IMR-90 (cell line): ENCODE measurements at regions not wholly inside any gene's neighbourhood (a gene's known extent, or its start where the extent isn't known, plus 50 kb on each side); places are given as distances from the start of the nearest gene placed in this dataset.

Experiments
- ATAC-seq: fragments of 200-7000 bp; cut with Tn5 transposase; 2 replicates; pipeline ENCODE4 v1.9.1; 2020; ENCODE audit warnings: low read depth, mild to moderate bottlenecking, moderate library complexity
- BruUV-seq: library from RNA; stranded (reverse); fragments of 400-500 nt; replicated peaks from 2 replicates; lab custom pipeline; 2021; lab: Mats Ljungman, UMichigan
- CTCF ChIA-PET: fragments of 300-600 bp; formaldehyde crosslinking; extraction: SDS; loops from one replicate; lab custom pipeline; 2021; ENCODE audit warnings: antibody characterized with exemption; lab: Yijun Ruan, JAX
- POLR2A ChIA-PET: fragments of 300-600 bp; sonication (Branson Sonifier 250); formaldehyde crosslinking; loops from one replicate; lab custom pipeline; 2022; ENCODE audit warnings: antibody characterized with exemption; ENCODE audit not compliant: unreplicated experiment; lab: Charles Lee
- DNase-seq: peaks from one replicate; pipeline ENCODE4 v3.0.0; 2013
- H2AFZ ChIP-seq: replicated peaks from 2 replicates; pipeline ENCODE3; 2013; ENCODE audit warnings: low read length, mild to moderate bottlenecking; ENCODE audit not compliant: poor library complexity
- H2AK5ac ChIP-seq: 2 replicates; pipeline ENCODE4 v1.6.1; 2013; ENCODE audit warnings: low read depth, low read length, inconsistent platforms
- H2AK9ac ChIP-seq: replicated peaks from 2 replicates; pipeline ENCODE3; 2013; ENCODE audit warnings: mild to moderate bottlenecking, low read depth, low read length, moderate library complexity; ENCODE audit not compliant: poor library complexity
- H2BK120ac ChIP-seq: 2 replicates; pipeline ENCODE4 v1.6.1; 2013; ENCODE audit warnings: low read depth, low read length, inconsistent platforms
- H2BK15ac ChIP-seq: 3 replicates; pipeline ENCODE4 v1.6.1; 2013; ENCODE audit warnings: low read depth, low read length, inconsistent platforms
- H2BK20ac ChIP-seq: 2 replicates; pipeline ENCODE4 v1.6.1; 2013; ENCODE audit warnings: low read depth, mild to moderate bottlenecking, inconsistent platforms, low read length, moderate library complexity
- H2BK5ac ChIP-seq: 2 replicates; pipeline ENCODE4 v1.6.1; 2013; ENCODE audit warnings: mild to moderate bottlenecking, low read depth, low read length, inconsistent platforms; ENCODE audit not compliant: poor library complexity, severe bottlenecking
- H3K14ac ChIP-seq: replicated peaks from 2 replicates; pipeline ENCODE4 v1.6.1; 2013; ENCODE audit warnings: low read depth, low read length, inconsistent platforms
- H3K18ac ChIP-seq: 2 replicates; pipeline ENCODE4 v1.6.1; 2013; ENCODE audit warnings: low read depth, low read length, control low read depth
- H3K23ac ChIP-seq: 2 replicates; pipeline ENCODE4 v1.6.1; 2013; ENCODE audit warnings: low read depth, low read length, inconsistent platforms
- H3K27ac ChIP-seq: 2 replicates; pipeline ENCODE4 v1.5.1; 2013; ENCODE audit warnings: mild to moderate bottlenecking, control low read depth, low read length; ENCODE audit not compliant: insufficient read depth
- H3K27me3 ChIP-seq: 2 replicates; pipeline ENCODE4 v1.6.1; 2013; ENCODE audit warnings: low read length; ENCODE audit not compliant: control insufficient read depth, insufficient read depth
- H3K36me3 ChIP-seq: 2 replicates; pipeline ENCODE4 v1.6.1; 2013; ENCODE audit warnings: low read length, mixed read lengths; ENCODE audit not compliant: control insufficient read depth, insufficient read depth
- H3K4ac ChIP-seq: 2 replicates; pipeline ENCODE4 v1.6.1; 2013; ENCODE audit warnings: low read depth, low read length, inconsistent platforms
- H3K4me1 ChIP-seq: 2 replicates; pipeline ENCODE4 v1.6.1; 2013; ENCODE audit warnings: low read length, mixed read lengths; ENCODE audit not compliant: control insufficient read depth, insufficient read depth
- H3K4me2 ChIP-seq: 2 replicates; pipeline ENCODE4 v1.6.1; 2013; ENCODE audit warnings: low read depth, mild to moderate bottlenecking, control low read depth, low read length, moderate library complexity
- H3K4me3 ChIP-seq: 2 replicates; pipeline ENCODE4 v1.5.1; 2013; ENCODE audit warnings: low read depth, mild to moderate bottlenecking, control low read depth, low read length, moderate library complexity; ENCODE audit not compliant: insufficient read depth
- H3K56ac ChIP-seq: 2 replicates; pipeline ENCODE4 v1.6.1; 2013; ENCODE audit warnings: low read length, inconsistent platforms; ENCODE audit not compliant: insufficient read depth; ENCODE audit errors: extremely low read depth
- H3K79me1 ChIP-seq, 2 experiments: 2 replicates each; pipeline ENCODE4 v1.6.1; 2013; ENCODE audit warnings: low read length in 2 of 2, inconsistent platforms in 1 of 2, low read depth in 1 of 2
- H3K9ac ChIP-seq: 2 replicates; pipeline ENCODE4 v1.6.1; 2013; ENCODE audit warnings: low read depth, low read length, control low read depth
- H3K9me1 ChIP-seq: 2 replicates; pipeline ENCODE4 v1.6.1; 2013; ENCODE audit warnings: low read length, inconsistent platforms; ENCODE audit not compliant: insufficient read depth
- H3K9me3 ChIP-seq: 2 replicates; pipeline ENCODE4 v1.6.1; 2013; ENCODE audit warnings: low read length; ENCODE audit not compliant: control insufficient read depth, insufficient read depth
- H4K20me1 ChIP-seq: 2 replicates; pipeline ENCODE4 v1.6.1; 2013; ENCODE audit warnings: low read length, inconsistent platforms; ENCODE audit not compliant: insufficient read depth
- H4K5ac ChIP-seq: 2 replicates; pipeline ENCODE4 v1.6.1; 2013; ENCODE audit warnings: mild to moderate bottlenecking, low read depth, low read length, control low read depth
- H4K8ac ChIP-seq, 2 experiments: 2 replicates each; pipeline ENCODE4 v1.6.1; 2013; ENCODE audit warnings: low read depth in 2 of 2, low read length in 2 of 2, control low read depth in 1 of 2, inconsistent platforms in 1 of 2
- H4K91ac ChIP-seq: 2 replicates; pipeline ENCODE4 v1.6.1; 2013; ENCODE audit warnings: low read depth, low read length, inconsistent platforms; ENCODE audit not compliant: insufficient read depth
- BHLHE40 ChIP-seq: fragments of 150-350 bp; IDR thresholded peaks from 2 replicates; pipeline ENCODE4 v1.6.1; 2016; ENCODE audit warnings: mild to moderate bottlenecking, low read depth, low read length
- CEBPB ChIP-seq: IDR thresholded peaks from 2 replicates; pipeline ENCODE4 v1.6.1; 2012; ENCODE audit warnings: low read depth, low read length, improper control_type of control experiment
- CHD1 ChIP-seq: IDR thresholded peaks from 2 replicates; pipeline ENCODE4 v1.6.1; 2012; ENCODE audit warnings: low read depth, low read length, improper control_type of control experiment
- CTCF ChIP-seq: conservative IDR thresholded peaks from 2 replicates; pipeline ENCODE4 v1.5.1; 2012; ENCODE audit warnings: mild to moderate bottlenecking, low read depth, low read length, improper control_type of control experiment
- ELK1 ChIP-seq: fragments of 150-350 bp; IDR thresholded peaks from 2 replicates; pipeline ENCODE4 v1.6.1; 2016; ENCODE audit warnings: low read depth, mild to moderate bottlenecking, low read length, moderate library complexity, borderline replicate concordance
- FOS ChIP-seq: fragments of 150-350 bp; IDR thresholded peaks from 2 replicates; pipeline ENCODE4 v1.6.1; 2016; ENCODE audit warnings: low read depth, low read length
- MAFK ChIP-seq: IDR thresholded peaks from 2 replicates; pipeline ENCODE4 v1.6.1; 2012; ENCODE audit warnings: low read depth, low read length, improper control_type of control experiment
- MAZ ChIP-seq: IDR thresholded peaks from 2 replicates; pipeline ENCODE4 v1.6.1; 2012; ENCODE audit warnings: low read depth, mild to moderate bottlenecking, low read length, improper control_type of control experiment, moderate library complexity, borderline replicate concordance
- MXI1 ChIP-seq: IDR thresholded peaks from 2 replicates; pipeline ENCODE4 v1.6.1; 2012; ENCODE audit warnings: low read depth, mild to moderate bottlenecking, low read length, moderate library complexity, borderline replicate concordance
- NFE2L2 ChIP-seq: fragments of 150-350 bp; IDR thresholded peaks from 2 replicates; pipeline ENCODE4 v1.6.1; 2016; ENCODE audit warnings: low read depth, mild to moderate bottlenecking, low read length
- POLR2A ChIP-seq: IDR thresholded peaks from 2 replicates; pipeline ENCODE4 v1.6.1; 2012; ENCODE audit warnings: mild to moderate bottlenecking, low read depth, low read length
- RAD21 ChIP-seq: IDR thresholded peaks from 2 replicates; pipeline ENCODE4 v1.6.1; 2012; ENCODE audit warnings: low read length, improper control_type of control experiment
- RCOR1 ChIP-seq: IDR thresholded peaks from 2 replicates; pipeline ENCODE4 v1.6.1; 2012; ENCODE audit warnings: mild to moderate bottlenecking, low read length, improper control_type of control experiment; ENCODE audit not compliant: insufficient replicate concordance
- RFX5 ChIP-seq: IDR thresholded peaks from 2 replicates; pipeline ENCODE4 v1.8.0; 2012; ENCODE audit warnings: low read depth, mild to moderate bottlenecking, low read length, moderate library complexity
- SMC3 ChIP-seq: fragments of 150-350 bp; IDR thresholded peaks from 2 replicates; pipeline ENCODE4 v1.6.1; 2016; ENCODE audit warnings: low read depth, mild to moderate bottlenecking, antibody characterized with exemption, low read length, moderate library complexity
- WGBS, 2 experiments: methylation state at CpG; one replicate each; pipeline versions ENCODE4 v1.1.5 to v1.1.7; 2013; ENCODE audit warnings: missing lambda C conversion rate in 2 of 2; ENCODE audit not compliant: insufficient read length in 1 of 2; ENCODE audit errors: extremely low coverage in 2 of 2; 5-methylcytosine and 5-hydroxymethylcytosine counted together
- dilution Hi-C: fragments of 300-500 bp; cut with HindIII; formaldehyde crosslinking; loops from one replicate; pipeline ENCODE4 v1.14.3; 2018; ENCODE audit warnings: low sequenced_read_pairs; ENCODE audit not compliant: unreplicated experiment
- in situ Hi-C: fragments of 300-500 bp; cut with MboI; formaldehyde crosslinking; loops from 3 replicates; pipeline ENCODE4 v1.14.3; 2019; ENCODE audit warnings: low sequenced_read_pairs, inconsistent platforms, mixed read lengths
- intact Hi-C: fragments of 100-400 bp; cut with micrococcal nuclease; formaldehyde crosslinking; loops from 2 replicates; pipeline ENCODE4 v1.10.0; 2022
- TF ChIP-seq, protein P1 (sequence below): fragments of 150-350 bp; IDR thresholded peaks from 2 replicates; pipeline ENCODE4 v1.6.1; 2017; ENCODE audit warnings: mild to moderate bottlenecking, antibody characterized with exemption, low read length, low read depth

GRCh38 chr18:71443706-71444480 lies 1100.2 kb downstream of the CBLN2 start:
- DNase-seq (no peak), ATAC-seq (no peak)
- H3K27ac ChIP-seq = no peak overlapping the region
- H3K79me1 ChIP-seq = no peaks in the 10 kb centered on the region
- H2BK15ac ChIP-seq = no peak overlapping the region
- no peaks in the 10 kb centered on the region for H3K4me1 ChIP-seq
- H2BK120ac ChIP-seq = no peak overlapping the region
- no peak overlapping the region for H3K56ac ChIP-seq
- H2BK5ac ChIP-seq = no peak overlapping the region
- H2AK9ac ChIP-seq = no peak overlapping the region
- H3K4me2 ChIP-seq = no peak overlapping the region
- no peak overlapping the region for H4K5ac ChIP-seq
- H2AK5ac ChIP-seq = no peak overlapping the region
- no peak overlapping the region for H3K4ac ChIP-seq
- dilution Hi-C loops = no loop called here
- H2AFZ ChIP-seq = no peak overlapping the region
- TF ChIP-seq CHD1 = no peak
- no peak for TF ChIP-seq RAD21
- TF ChIP-seq MAZ = no peak
- no peak for TF ChIP-seq CEBPB
- TF ChIP-seq MXI1 = no peak
- no peak for TF ChIP-seq BHLHE40
- TF ChIP-seq SMC3 = no peak
- TF ChIP-seq ELK1 = no peak
- no peak for TF ChIP-seq FOS
- no peak for TF ChIP-seq MAFK
- no peak for TF ChIP-seq NFE2L2
- no peak for TF ChIP-seq POLR2A
- TF ChIP-seq CTCF = no peak
- TF ChIP-seq, protein P1, sequence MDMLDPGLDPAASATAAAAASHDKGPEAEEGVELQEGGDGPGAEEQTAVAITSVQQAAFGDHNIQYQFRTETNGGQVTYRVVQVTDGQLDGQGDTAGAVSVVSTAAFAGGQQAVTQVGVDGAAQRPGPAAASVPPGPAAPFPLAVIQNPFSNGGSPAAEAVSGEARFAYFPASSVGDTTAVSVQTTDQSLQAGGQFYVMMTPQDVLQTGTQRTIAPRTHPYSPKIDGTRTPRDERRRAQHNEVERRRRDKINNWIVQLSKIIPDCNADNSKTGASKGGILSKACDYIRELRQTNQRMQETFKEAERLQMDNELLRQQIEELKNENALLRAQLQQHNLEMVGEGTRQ = no peak
- no peak for TF ChIP-seq RFX5
- no peak for TF ChIP-seq RCOR1
- BruUV-seq = no TSS peak
- H3K23ac ChIP-seq = no peak overlapping the region
- H2BK20ac ChIP-seq = no peak overlapping the region
- no peak overlapping the region for H3K9ac ChIP-seq
- no peak overlapping the region for H3K14ac ChIP-seq
- no peaks in the 10 kb centered on the region for H3K36me3 ChIP-seq
- ChIA-PET POLR2A (no interaction called here), CTCF (no interaction called here)
- no peak overlapping the region for H3K18ac ChIP-seq
- intact Hi-C loops = no loop called here
- H3K27me3 ChIP-seq = no peaks in the 10 kb centered on the region
- H4K20me1 ChIP-seq = no peaks in the 10 kb centered on the region
- no CpG with 5 or more reads among the region's 3 CpGs for WGBS, 2 experiments
- H3K9me3 ChIP-seq = peaks cover 4% of the 10 kb centered on the region; the same call in 1 of the 2 replicates
- H4K91ac ChIP-seq = no peak overlapping the region
- in situ Hi-C loops = no loop called here
- no peak overlapping the region for H3K4me3 ChIP-seq
- no peak overlapping the region for H4K8ac ChIP-seq
- no peaks in the 10 kb centered on the region for H3K9me1 ChIP-seq
